ENCODE measurements at regions not wholly inside any gene's neighbourhood (a gene's known extent, or its start where the extent isn't known, plus 50 kb on each side); places are given as distances from the start of the nearest gene placed in this dataset.
"Not testable (repeated sequence)": the region's sequence is repeated elsewhere in the genome, so short reads cannot be mapped to it uniquely, and the experiment has no call there.

- H3K4me1 Mint-ChIP-seq: no peaks in the 10 kb centered on the region
- H3K4me1 ChIP-seq (ENCODE audit: control insufficient read depth in 2 of 2, insufficient read depth in 2 of 2, low read length in 2 of 2): no peaks in the 10 kb centered on the region
- H3K4me3 ChIP-seq (ENCODE audit: control extremely low read depth in 1 of 5, extremely low read depth in 1 of 5, insufficient read depth in 1 of 5, low read depth in 2 of 5, low read length in 4 of 5): no peak overlapping the region
- intact Hi-C loops (cut with micrococcal nuclease): no loop called here
- WGBS (ENCODE audit: insufficient coverage): 88% methylated on average over 4 of the region's 4 CpGs
- no peak overlapping the region for H3K27ac ChIP-seq (ENCODE audit: low read length in 2 of 2)
- H3K36me3 ChIP-seq (replicated peaks in 1 of 2; ENCODE audit: control extremely low read depth in 1 of 2, control insufficient read depth in 1 of 2, extremely low read depth in 1 of 2, insufficient read depth in 2 of 2, low read length in 1 of 2): no peaks in the 10 kb centered on the region
- H3K4me3 Mint-ChIP-seq: no peak overlapping the region
- no peaks in the 10 kb centered on the region for H3K9me3 ChIP-seq (ENCODE audit: control extremely low read depth in 1 of 3, control insufficient read depth in 2 of 3, insufficient read depth in 1 of 3, low read length in 2 of 3)
- CTCF ChIA-PET: no interaction called here
- H3K79me2 ChIP-seq (ENCODE audit: control insufficient read depth, insufficient read depth, low read length): no peaks in the 10 kb centered on the region
- no peak for DNase-seq
- ATAC-seq (ENCODE audit: low read depth): no peak
- no peaks in the 10 kb centered on the region for H3K9me3 Mint-ChIP-seq (ENCODE audit: insufficient read depth)
- no peak overlapping the region for H2AFZ ChIP-seq (ENCODE audit: insufficient read depth, low read depth, low read length, poor library complexity, severe bottlenecking)
- no peak overlapping the region for H3K27ac Mint-ChIP-seq
- no peaks in the 10 kb centered on the region for H4K20me1 ChIP-seq (ENCODE audit: control insufficient read depth, insufficient read depth, low read length, poor library complexity, severe bottlenecking)
- TF ChIP-seq CTCF (IDR thresholded peaks at IDR 0.05): no peak
- TF ChIP-seq EZH2 (IDR thresholded peaks at IDR 0.05; ENCODE audit: borderline replicate concordance, insufficient read depth, low read depth, low read length, poor library complexity, severe bottlenecking): no peak
- H3K9ac ChIP-seq (ENCODE audit: low read length): no peak overlapping the region
- POLR2A ChIA-PET: no interaction called here
- H3K27me3 Mint-ChIP-seq: no peaks in the 10 kb centered on the region
- H3K4me2 ChIP-seq (replicated peaks; ENCODE audit: low read depth, low read length, poor library complexity, severe bottlenecking): no peak overlapping the region
- no peaks in the 10 kb centered on the region for H3K27me3 ChIP-seq (replicated peaks in 1 of 4; ENCODE audit: control extremely low read depth in 1 of 4, control insufficient read depth in 3 of 4, insufficient read depth in 4 of 4, low read length in 3 of 4)
Measured at GRCh38 chr6:85128781-85129180, 321.1 kb upstream of the NT5E start.

- H3K4me2 ChIP-seq (replicated peaks; ENCODE audit: low read depth, low read length, poor library complexity, severe bottlenecking); DNase-seq; ATAC-seq (ENCODE audit: low read depth); H2AFZ ChIP-seq (ENCODE audit: insufficient read depth, low read depth, low read length, poor library complexity, severe bottlenecking); H3K4me3 Mint-ChIP-seq; H3K27me3 Mint-ChIP-seq; H3K4me3 ChIP-seq (ENCODE audit: control extremely low read depth in 1 of 5, extremely low read depth in 1 of 5, insufficient read depth in 1 of 5, low read depth in 2 of 5, low read length in 4 of 5); H3K4me1 ChIP-seq (ENCODE audit: control insufficient read depth in 2 of 2, insufficient read depth in 2 of 2, low read length in 2 of 2); H3K27ac ChIP-seq (ENCODE audit: low read length in 2 of 2); H3K4me1 Mint-ChIP-seq; intact Hi-C loops (cut with micrococcal nuclease); H3K27ac Mint-ChIP-seq; H4K20me1 ChIP-seq (ENCODE audit: control insufficient read depth, insufficient read depth, low read length, poor library complexity, severe bottlenecking); H3K9me3 ChIP-seq (ENCODE audit: control extremely low read depth in 1 of 3, control insufficient read depth in 2 of 3, insufficient read depth in 1 of 3, low read length in 2 of 3); H3K79me2 ChIP-seq (ENCODE audit: control insufficient read depth, insufficient read depth, low read length); H3K9ac ChIP-seq (ENCODE audit: low read length); CTCF ChIA-PET; H3K27me3 ChIP-seq (replicated peaks in 1 of 4; ENCODE audit: control extremely low read depth in 1 of 4, control insufficient read depth in 3 of 4, insufficient read depth in 4 of 4, low read length in 3 of 4); POLR2A ChIA-PET; H3K36me3 ChIP-seq (replicated peaks in 1 of 2; ENCODE audit: control extremely low read depth in 1 of 2, control insufficient read depth in 1 of 2, extremely low read depth in 1 of 2, insufficient read depth in 2 of 2, low read length in 1 of 2); H3K9me3 Mint-ChIP-seq (ENCODE audit: insufficient read depth): not testable (repeated sequence)
- 61% methylated on average over 2 of the region's 3 CpGs for WGBS (ENCODE audit: insufficient coverage)
Measured at GRCh38 chr6:85128256-85128655, 321.6 kb upstream of the NT5E start.

Measured in B cell (primary cell).